Urothelium cell line (cell line): ENCODE measurements at regions not wholly inside any gene's neighbourhood (a gene's known extent, or its start where the extent isn't known, plus 50 kb on each side); places are given as distances from the start of the nearest gene placed in this dataset.

ENCODE experiments used
- DNase-seq: peaks from one replicate; pipeline ENCODE4 v3.0.0; 2011; ENCODE audit warnings: low spot score, mixed read lengths
- FAIRE-seq: peaks from 2 replicates; lab custom pipeline; 2011; peaks lifted over from hg19 to GRCh38; lab: Jason Lieb, UNC

DNA sequence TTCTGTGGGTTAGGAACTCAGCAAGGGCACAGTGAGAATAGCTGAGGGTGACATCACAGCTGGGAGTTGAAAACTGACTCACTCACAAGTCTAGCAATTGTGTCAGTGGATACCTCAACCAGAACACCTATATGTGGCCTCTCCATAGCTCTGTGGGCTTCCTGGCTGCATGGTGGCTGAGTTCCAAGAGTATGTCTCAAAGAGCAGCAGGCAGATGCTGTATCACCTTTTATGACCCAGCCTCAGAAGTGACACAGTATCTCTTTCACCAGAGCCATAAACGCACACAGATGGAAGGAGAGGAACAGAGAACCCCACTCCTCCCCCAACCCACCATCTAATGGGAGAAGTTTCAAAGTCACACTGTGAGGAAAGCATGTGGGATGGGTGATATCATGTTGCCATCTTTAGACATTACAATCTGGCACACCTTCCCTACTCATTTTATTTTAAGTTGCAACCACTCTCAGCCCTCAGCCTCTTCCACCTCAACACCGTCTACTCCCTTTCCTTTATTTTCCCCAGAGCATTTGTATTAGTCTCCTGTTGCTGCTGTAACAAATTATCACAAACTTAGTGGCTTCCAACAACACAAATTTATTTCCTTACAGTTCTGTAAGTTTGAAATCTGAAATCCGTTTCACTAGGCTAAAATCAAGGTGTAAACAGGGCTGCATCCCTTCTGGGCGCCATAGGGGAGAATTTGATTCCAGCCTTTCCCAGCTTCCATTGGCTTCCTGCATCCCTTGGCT, 134.6 kb upstream of the SPATS2L start:
- peak; percentile 44 for FAIRE-seq
- DNase-seq, result peak; percentile 54

DNA sequence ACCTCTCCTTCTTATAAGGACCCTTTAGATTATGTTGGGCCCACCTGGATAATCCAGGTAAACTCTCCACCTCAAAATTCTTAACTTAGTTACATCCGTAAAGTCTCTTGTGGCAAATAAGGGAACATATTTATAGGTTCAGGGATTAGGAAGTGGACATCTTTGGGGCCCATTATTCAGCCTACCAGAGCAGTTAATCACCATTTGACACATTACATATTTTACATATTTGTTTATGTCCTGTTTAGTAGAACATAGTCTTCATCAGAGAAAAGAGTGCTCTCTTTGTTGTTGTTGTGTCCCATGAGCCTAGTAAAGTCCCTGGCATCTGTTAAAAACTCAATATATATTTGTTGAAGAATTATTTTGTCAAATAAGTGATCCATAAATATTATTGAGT, 134.0 kb upstream of the SPATS2L start:
- DNase-seq (no peak), FAIRE-seq (no peak)

- FAIRE-seq (no peak), DNase-seq (no peak)
These were observed 133.4 kb upstream of the SPATS2L start for GRCh38 chr2:200172944-200173581.

- FAIRE-seq, result no peak
- DNase-seq, result no peak
These were observed 132.8 kb upstream of the SPATS2L start for GRCh38 chr2:200173691-200174090.

DNA sequence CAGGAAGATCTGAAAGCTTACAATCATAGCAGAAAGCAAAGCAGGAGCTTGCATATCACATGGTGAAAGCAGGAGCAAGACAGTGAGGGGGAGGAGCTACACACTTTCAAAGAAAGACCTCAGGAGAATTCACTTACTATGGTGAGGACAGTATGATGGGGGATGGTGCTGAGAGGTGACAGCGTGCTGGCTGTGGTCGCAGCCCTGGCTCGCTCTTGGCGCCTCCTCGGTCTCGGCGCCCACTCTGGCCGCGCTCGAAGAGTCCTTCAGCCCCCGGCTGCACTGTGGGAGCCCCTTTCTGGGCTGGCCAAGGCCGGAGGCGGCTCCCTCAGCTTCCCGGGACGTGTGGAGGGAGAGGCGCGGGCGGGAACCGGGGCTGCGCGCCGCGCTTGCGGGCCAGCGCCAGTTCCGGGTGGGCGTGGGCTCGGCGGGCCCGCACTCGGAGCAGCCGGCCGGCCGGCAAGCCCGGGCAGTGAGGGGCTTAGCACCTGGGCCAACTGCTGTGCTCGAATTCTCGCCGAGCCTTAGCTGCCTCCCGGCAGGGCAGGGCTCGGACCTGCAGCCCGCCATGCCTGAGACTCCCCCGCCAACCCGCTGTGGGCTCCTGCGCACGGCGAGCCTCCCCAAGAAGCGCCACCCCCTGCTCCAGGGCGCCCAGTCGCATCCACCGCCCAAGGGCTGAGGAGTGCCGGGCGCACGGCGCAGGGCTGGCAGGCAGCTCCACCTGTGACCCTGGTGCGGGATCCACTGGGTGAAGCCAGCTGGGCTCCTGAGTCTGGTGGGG, 131.9 kb upstream of the SPATS2L start:
- FAIRE-seq (no peak), DNase-seq (no peak)

- FAIRE-seq (no peak), DNase-seq (peak; percentile 25)
These were observed 128.3 kb upstream of the SPATS2L start for GRCh38 chr2:200177971-200178911.

- FAIRE-seq (no peak), DNase-seq (no peak)
These were observed 127.3 kb upstream of the SPATS2L start for GRCh38 chr2:200179151-200179550.

DNA sequence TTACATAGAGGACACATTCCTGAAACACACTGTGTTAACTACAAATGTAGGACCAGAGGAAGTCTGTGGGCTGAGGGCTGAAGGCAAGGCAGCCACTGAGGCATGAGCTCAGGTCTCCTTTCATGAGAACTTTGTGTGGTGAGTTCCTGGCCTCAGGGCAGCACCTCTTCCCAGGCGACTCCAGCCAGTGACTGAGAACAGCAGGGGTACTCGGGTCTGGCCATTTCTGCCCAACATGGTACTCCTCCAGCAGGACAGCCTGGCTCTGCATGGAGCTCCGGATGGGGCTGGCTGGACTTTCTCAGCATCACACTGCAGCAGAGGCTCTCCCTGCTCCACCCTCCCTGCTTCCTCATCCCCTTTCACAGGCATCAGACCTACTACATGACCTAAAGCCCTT, 125.5 kb upstream of the SPATS2L start:
- FAIRE-seq (no peak), DNase-seq (no peak)

DNA sequence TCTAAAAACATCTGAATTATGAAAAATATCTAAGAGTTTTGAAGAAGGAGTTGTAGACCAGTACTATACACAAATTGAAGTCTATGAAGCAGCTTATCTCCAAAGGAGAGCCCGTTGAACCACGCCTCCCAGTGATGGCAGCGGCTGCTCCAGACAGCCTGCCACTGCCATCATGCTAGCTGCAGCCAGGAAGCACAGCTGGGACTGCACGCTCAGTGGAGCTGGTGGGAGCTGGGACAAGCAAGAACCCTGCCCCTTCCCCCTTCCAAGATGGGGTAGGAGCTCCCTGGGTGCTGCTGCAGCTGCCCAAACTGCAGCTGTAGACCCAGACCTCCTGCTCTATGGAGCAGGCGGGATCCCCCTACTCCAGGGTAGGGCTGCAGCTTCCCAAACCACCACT, 124.7 kb upstream of the SPATS2L start:
- FAIRE-seq (no peak), DNase-seq (no peak)

DNA sequence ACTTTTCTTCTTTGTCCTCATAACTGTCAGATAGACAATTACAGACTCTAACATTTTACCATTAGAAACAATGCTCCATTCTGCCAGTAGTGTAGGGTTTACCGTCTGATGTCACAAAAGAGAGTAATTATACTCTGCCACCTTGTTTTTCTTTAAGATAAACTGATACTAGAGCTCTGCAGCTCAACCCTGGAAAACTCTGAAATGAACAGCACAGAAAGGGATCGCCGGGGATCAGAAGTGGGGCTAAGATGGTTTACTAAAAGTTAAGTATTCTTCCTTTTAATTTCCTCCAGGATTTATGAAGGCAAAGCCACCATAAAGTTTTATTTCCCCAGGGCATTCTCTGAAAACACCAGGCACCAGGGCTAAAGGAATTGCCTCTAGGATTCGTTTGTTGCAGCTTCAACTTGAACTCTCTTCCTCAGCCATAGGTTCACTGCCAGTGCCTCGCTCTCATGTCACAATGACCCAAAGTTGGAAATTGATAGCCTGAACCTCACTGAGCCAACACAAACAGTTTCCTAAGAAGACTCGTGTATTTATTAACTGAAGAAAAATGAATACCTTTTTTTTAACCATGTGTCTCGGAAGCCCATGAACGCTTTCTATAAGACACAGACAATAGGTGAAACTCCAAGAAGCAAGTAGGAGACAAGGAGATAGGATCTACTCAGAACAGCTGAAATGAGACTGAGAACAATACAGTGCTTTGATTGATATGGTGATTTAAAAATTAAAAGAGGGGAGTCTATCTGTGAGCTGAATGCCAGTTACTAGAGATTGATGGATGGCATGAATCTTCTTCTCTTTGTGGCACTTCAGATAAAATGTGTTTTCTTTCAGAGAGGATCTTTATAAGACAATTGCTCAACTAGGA, 121.5 kb upstream of the SPATS2L start:
- no peak for FAIRE-seq

GRCh38 chr2:200185628-200186000, 120.9 kb upstream of the SPATS2L start:
- no peak for FAIRE-seq
- no peak for DNase-seq

More for the DNA sequence above, 121.5 kb upstream of the SPATS2L start:
- DNase-seq, result no peak

DNA sequence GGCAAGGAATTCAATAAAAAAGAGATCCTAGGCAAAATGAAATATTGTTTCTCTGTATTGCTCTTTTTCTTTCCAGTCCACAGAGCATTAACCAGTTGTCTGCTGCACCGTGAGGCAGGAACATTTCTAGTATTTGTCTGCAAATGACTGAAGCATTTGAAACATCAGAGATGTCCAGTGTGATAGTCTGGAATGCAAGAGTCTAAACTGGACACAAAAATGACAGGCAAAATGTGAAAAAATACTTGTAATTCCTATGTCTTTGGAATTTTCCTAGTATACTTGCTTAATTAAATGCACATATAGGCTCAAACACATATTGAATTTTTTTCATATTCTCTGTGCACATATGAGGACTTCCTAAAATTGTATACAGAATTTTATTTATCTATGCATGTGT, 120.5 kb upstream of the SPATS2L start:
- FAIRE-seq (no peak), DNase-seq (no peak)

GRCh38 chr2:200188876-200189275, 117.6 kb upstream of the SPATS2L start:
- no peak for FAIRE-seq

DNA sequence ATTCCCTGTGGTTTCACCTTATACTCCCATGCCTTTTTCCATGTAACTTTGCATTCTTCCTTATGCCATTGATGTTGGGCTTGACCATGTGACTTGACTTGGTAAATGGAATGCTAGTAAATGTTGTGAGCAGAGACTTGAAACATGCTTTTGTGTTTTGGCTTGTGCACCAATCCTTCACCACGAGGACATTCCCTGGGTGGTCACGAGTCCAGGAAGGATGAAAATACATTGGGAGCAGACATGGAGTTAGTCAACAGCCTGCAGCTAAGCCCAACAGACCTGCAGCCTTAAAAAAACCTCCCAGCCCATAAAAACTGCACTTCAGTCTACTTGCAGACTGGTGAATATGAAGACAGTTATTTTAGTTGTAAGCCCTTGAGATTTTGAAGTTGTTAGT, 116.5 kb upstream of the SPATS2L start:
- FAIRE-seq (peak; percentile 32), DNase-seq (no peak)

More at GRCh38 chr2:200188876-200189275, 117.6 kb upstream of the SPATS2L start:
- no peak for DNase-seq

- DNase-seq, result no peak
- FAIRE-seq, result no peak
These were observed 113.2 kb upstream of the SPATS2L start for GRCh38 chr2:200193331-200193730.

DNA sequence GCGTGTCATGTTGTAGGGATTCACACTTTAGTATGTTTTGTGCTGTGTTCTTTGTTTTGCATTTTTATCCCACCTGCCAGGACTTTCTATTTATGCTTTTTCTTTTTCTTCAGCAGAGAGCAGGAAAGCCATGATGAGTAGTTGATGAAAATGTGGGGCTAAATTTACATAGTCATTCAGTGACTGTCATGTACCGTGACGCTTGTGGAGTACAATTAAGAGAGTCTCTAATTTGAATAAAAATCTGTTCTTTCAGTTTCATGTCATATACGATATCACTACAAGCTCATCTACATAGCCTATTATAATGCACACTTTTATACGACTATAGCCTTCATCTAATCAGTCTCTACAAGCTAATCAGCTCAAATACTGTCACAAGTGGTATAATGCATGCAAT, 112.7 kb upstream of the SPATS2L start:
- DNase-seq (no peak), FAIRE-seq (no peak)

DNA sequence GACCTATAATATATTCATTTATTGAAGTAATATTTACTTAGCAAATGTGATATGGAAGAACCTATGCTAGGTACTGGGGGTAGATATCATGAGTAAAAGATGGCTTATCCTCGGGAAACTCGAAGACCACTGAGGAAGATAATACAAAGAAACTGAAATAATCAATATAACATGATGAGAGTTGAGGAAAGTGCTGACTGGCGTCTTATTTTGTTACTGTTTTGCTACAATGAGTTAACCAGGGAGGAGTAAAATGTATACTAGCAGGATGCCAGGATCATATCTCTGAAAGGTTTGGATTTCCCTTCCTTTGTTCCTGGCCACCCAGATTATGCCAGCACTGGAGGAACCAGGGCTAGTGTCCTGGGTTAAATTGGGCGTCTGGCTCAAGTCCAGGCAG, 111.7 kb upstream of the SPATS2L start:
- FAIRE-seq (no peak), DNase-seq (no peak)

GRCh38 chr2:200199005-200199404, 107.5 kb upstream of the SPATS2L start:
- no peak for DNase-seq
- no peak for FAIRE-seq

DNA sequence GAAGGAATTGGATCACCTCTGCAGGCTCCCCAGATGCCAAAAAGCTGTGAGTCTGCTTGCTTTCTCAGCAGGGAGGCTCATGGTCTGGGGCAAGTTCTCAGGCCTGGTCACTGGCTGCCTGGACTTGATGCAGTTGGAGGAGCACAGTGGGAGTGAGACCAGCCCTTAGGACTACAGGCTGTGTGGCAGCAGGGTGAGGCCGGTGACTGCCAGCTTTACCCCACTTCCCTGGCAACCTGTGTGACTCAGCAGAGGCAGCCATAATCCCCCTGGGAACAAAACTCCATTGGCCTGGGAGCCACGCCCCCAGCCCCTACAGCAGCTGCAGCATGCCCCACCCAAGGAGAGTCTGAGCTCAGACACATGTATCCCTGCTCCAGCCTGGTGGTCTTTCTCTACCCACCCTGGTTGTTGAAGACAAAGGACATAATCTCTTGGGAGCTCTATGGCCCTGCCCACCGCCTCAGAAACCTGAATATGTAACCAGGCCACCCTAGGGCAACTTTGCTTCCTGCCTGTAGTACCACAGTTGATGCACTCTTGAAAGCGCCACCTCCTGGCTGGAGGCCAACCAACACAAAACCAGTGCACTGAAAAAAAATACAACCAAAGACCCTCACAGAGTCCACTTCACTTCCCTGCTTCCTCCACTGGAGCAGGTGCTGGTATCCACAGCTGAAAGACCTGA, 106.8 kb upstream of the SPATS2L start:
- FAIRE-seq, result no peak

More for the DNA sequence above, 106.8 kb upstream of the SPATS2L start:
- no peak for DNase-seq
